NCI-H146 treated with DMSO at 0.1 percent for 48 hours (cell line): ENCODE measurements at regions not wholly inside any gene's neighbourhood (a gene's known extent, or its start where the extent isn't known, plus 50 kb on each side); places are given as distances from the start of the nearest gene placed in this dataset.

Experiments
- DNase-seq: peaks from one replicate; lab custom pipeline; 2025; ENCODE audit not compliant: unreplicated experiment; lab: John Stamatoyannopoulos, UW

- no peak for DNase-seq
Measured at GRCh38 chr5:74138721-74139120, 501.8 kb downstream of the ENC1 start.

GRCh38 chr5:74136276-74136825 lies 504.2 kb downstream of the ENC1 start:
- no peak for DNase-seq

GRCh38 chr5:74135033-74135432 lies 505.5 kb downstream of the ENC1 start:
- DNase-seq: no peak

GRCh38 chr5:74132485-74132884 lies 506.5 kb downstream of the ARHGEF28 start:
- DNase-seq: no peak

GRCh38 chr5:74131250-74131649 lies 505.3 kb downstream of the ARHGEF28 start:
- DNase-seq: no peak

GRCh38 chr5:74130155-74130897 lies 504.3 kb downstream of the ARHGEF28 start:
- peak; percentile 91 for DNase-seq

GRCh38 chr5:74127381-74128320 lies 501.7 kb downstream of the ARHGEF28 start:
- peak; percentile 66 for DNase-seq

- no peak for DNase-seq
Measured at GRCh38 chr5:74126294-74126693, 500.3 kb downstream of the ARHGEF28 start.

- DNase-seq: peak; percentile 36
Measured at GRCh38 chr5:74124826-74125225, 498.8 kb downstream of the ARHGEF28 start.

- DNase-seq: no peak
Measured at GRCh38 chr5:74123929-74124328, 497.9 kb downstream of the ARHGEF28 start.

- DNase-seq: peak; percentile 85
Measured at GRCh38 chr5:74122979-74123590, 497.1 kb downstream of the ARHGEF28 start.

- peak; percentile 32 for DNase-seq
Measured at GRCh38 chr5:74122175-74122574, 496.2 kb downstream of the ARHGEF28 start.

GRCh38 chr5:74120585-74120984 lies 494.6 kb downstream of the ARHGEF28 start:
- DNase-seq: no peak

GRCh38 chr5:74118071-74118470 lies 492.1 kb downstream of the ARHGEF28 start:
- DNase-seq: no peak

GRCh38 chr5:74116984-74117383 lies 491.0 kb downstream of the ARHGEF28 start:
- DNase-seq: no peak

GRCh38 chr5:74116266-74116665 lies 490.3 kb downstream of the ARHGEF28 start:
- no peak for DNase-seq

- no peak for DNase-seq
Measured at GRCh38 chr5:74113927-74114326, 487.9 kb downstream of the ARHGEF28 start.

GRCh38 chr5:74113196-74113540 lies 487.2 kb downstream of the ARHGEF28 start:
- no peak for DNase-seq

- no peak for DNase-seq
Measured at GRCh38 chr5:74112372-74113195, 486.6 kb downstream of the ARHGEF28 start.

GRCh38 chr5:74111764-74112163 lies 485.8 kb downstream of the ARHGEF28 start:
- no peak for DNase-seq

- no peak for DNase-seq
Measured at GRCh38 chr5:74109344-74109743, 483.3 kb downstream of the ARHGEF28 start.
